DND-41 (cell line): ENCODE measurements at regions not wholly inside any gene's neighbourhood (a gene's known extent, or its start where the extent isn't known, plus 50 kb on each side); places are given as distances from the start of the nearest gene placed in this dataset.

Experiments used
- ATAC-seq: fragments of 200-7000 bp; cut with Tn5 transposase; 3 replicates; pipeline ENCODE4 v1.9.1; 2021; ENCODE audit warnings: low read depth; ENCODE audit not compliant: insufficient read depth
- DNase-seq: peaks from one replicate; pipeline ENCODE4 v3.0.0-alpha.2; 2020
- H2AFZ ChIP-seq: 2 replicates; pipeline ENCODE4 v1.6.0; 2012; ENCODE audit warnings: low read depth, low read length
- H3K27ac ChIP-seq: 2 replicates; pipeline ENCODE4 v1.5.1; 2012; ENCODE audit warnings: low read length, inconsistent platforms
- H3K27me3 ChIP-seq: fragments of 200-600 bp; sonication (generic); 2 replicates; pipeline ENCODE4 v1.6.0; 2012; ENCODE audit warnings: low read length, mild to moderate bottlenecking, inconsistent platforms; ENCODE audit not compliant: insufficient read depth, poor library complexity
- H3K36me3 ChIP-seq: 2 replicates; pipeline ENCODE4 v1.5.1; 2012; ENCODE audit warnings: low read length, inconsistent platforms; ENCODE audit not compliant: insufficient read depth
- H3K4me1 ChIP-seq: 2 replicates; pipeline ENCODE4 v1.5.1; 2012; ENCODE audit warnings: mild to moderate bottlenecking, low read length; ENCODE audit not compliant: insufficient read depth
- H3K4me2 ChIP-seq: 2 replicates; pipeline ENCODE4 v1.6.0; 2012; ENCODE audit warnings: mild to moderate bottlenecking, moderate library complexity, low read length, inconsistent platforms; ENCODE audit not compliant: insufficient read depth
- H3K4me3 ChIP-seq, 2 experiments: fragments of 200-600 bp in 1 of 2; shearing (Covaris generic) in 1 of 2; 2 replicates each; pipeline ENCODE4 v1.5.1; 2012 to 2016; ENCODE audit warnings: inconsistent platforms in 2 of 2, low read length in 2 of 2, mild to moderate bottlenecking in 2 of 2, low read depth in 1 of 2, moderate library complexity in 1 of 2
- H3K79me2 ChIP-seq: 2 replicates; pipeline ENCODE4 v1.6.0; 2012; ENCODE audit warnings: low read length, inconsistent platforms; ENCODE audit not compliant: insufficient read depth
- H3K9ac ChIP-seq: 2 replicates; pipeline ENCODE4 v1.6.0; 2012; ENCODE audit warnings: low read depth, mild to moderate bottlenecking, inconsistent platforms, low read length, moderate library complexity
- H3K9me3 ChIP-seq: 2 replicates; pipeline ENCODE4 v1.5.1; 2012; ENCODE audit warnings: low read length, moderate library complexity, mild to moderate bottlenecking, inconsistent platforms; ENCODE audit not compliant: insufficient read depth, severe bottlenecking
- H4K20me1 ChIP-seq: 2 replicates; pipeline ENCODE4 v1.6.0; 2012; ENCODE audit warnings: low read length; ENCODE audit not compliant: insufficient read depth
- EZH2 ChIP-seq: IDR thresholded peaks from 3 replicates; pipeline ENCODE4 v1.6.1; 2012; ENCODE audit warnings: borderline replicate concordance, low read depth, mild to moderate bottlenecking, moderate library complexity, low read length, inconsistent platforms; ENCODE audit not compliant: severe bottlenecking
- TF ChIP-seq, protein P1 (sequence below): IDR thresholded peaks from 2 replicates; pipeline ENCODE4 v1.5.1; 2012; ENCODE audit warnings: borderline replicate concordance, low read length, moderate library complexity, mild to moderate bottlenecking; ENCODE audit not compliant: poor library complexity, severe bottlenecking; ENCODE audit errors: extremely low read depth

DNA sequence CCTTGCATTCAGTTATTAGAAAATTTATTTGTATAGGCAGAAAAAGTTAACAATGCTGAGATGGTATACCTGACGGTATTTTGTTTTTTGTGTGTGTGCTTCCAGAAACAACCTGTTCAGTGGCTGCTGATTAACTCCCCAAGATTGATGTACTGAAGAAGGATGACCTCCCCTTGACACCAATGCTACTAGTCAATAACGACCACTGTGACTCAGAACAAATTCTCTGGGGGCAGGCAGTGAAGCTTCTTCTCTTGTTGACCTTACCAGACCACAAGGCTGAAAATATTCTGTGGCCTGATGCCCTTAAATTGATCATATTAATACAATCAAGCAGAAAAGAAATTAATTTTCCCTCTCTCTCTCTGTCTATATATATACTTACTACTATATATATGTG, 1182.9 kb upstream of the CRIM1 start:
- DNase-seq (no peak), ATAC-seq (no peak)
- H3K4me3 ChIP-seq, result no peak overlapping the region
- H3K4me2 ChIP-seq, result no peak overlapping the region
- no peak overlapping the region for H3K9ac ChIP-seq
- no peaks in the 10 kb centered on the region for H3K79me2 ChIP-seq
- H3K9me3 ChIP-seq, result no peaks in the 10 kb centered on the region
- TF ChIP-seq, protein P1, sequence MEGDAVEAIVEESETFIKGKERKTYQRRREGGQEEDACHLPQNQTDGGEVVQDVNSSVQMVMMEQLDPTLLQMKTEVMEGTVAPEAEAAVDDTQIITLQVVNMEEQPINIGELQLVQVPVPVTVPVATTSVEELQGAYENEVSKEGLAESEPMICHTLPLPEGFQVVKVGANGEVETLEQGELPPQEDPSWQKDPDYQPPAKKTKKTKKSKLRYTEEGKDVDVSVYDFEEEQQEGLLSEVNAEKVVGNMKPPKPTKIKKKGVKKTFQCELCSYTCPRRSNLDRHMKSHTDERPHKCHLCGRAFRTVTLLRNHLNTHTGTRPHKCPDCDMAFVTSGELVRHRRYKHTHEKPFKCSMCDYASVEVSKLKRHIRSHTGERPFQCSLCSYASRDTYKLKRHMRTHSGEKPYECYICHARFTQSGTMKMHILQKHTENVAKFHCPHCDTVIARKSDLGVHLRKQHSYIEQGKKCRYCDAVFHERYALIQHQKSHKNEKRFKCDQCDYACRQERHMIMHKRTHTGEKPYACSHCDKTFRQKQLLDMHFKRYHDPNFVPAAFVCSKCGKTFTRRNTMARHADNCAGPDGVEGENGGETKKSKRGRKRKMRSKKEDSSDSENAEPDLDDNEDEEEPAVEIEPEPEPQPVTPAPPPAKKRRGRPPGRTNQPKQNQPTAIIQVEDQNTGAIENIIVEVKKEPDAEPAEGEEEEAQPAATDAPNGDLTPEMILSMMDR, result no peak
- no peak for TF ChIP-seq EZH2
- H4K20me1 ChIP-seq, result no peaks in the 10 kb centered on the region
- H3K27ac ChIP-seq, result no peak overlapping the region
- no peaks in the 10 kb centered on the region for H3K27me3 ChIP-seq
- no peaks in the 10 kb centered on the region for H3K4me1 ChIP-seq
- no peaks in the 10 kb centered on the region for H3K36me3 ChIP-seq
- no peak overlapping the region for H2AFZ ChIP-seq

- H2AFZ ChIP-seq, result no peak overlapping the region
- no peak for TF ChIP-seq EZH2
- TF ChIP-seq, protein P1, result no peak
- DNase-seq (no peak), ATAC-seq (no peak)
- H4K20me1 ChIP-seq, result no peaks in the 10 kb centered on the region
- H3K9ac ChIP-seq, result no peak overlapping the region
- H3K36me3 ChIP-seq, result no peaks in the 10 kb centered on the region
- H3K9me3 ChIP-seq, result no peaks in the 10 kb centered on the region
- no peak overlapping the region for H3K4me2 ChIP-seq
- no peak overlapping the region for H3K4me3 ChIP-seq
- no peaks in the 10 kb centered on the region for H3K4me1 ChIP-seq
- no peaks in the 10 kb centered on the region for H3K79me2 ChIP-seq
- H3K27ac ChIP-seq, result no peak overlapping the region
- H3K27me3 ChIP-seq, result no peaks in the 10 kb centered on the region
Observed at GRCh38 chr2:35168351-35168750, 1187.2 kb upstream of the CRIM1 start.

DNA sequence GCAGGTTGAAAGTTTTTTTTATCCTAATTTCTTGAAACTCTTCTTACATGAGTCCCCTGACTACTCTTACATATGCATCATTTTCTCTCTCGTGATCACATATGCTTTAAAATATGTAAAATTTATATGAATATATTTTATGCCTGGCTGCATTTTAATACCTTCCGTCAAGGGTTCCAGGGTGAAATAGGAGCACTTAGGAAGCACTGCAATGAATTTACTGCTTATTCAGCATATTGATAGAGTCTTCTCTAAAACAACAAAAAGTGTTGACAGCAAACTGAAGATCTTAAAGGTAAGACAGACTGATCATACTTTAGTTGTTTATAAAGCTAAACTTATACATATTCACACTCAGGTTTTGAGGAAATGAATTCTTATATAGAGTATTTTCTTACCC, 1191.6 kb upstream of the CRIM1 start:
- H2AFZ ChIP-seq, result no peak overlapping the region
- no peaks in the 10 kb centered on the region for H3K36me3 ChIP-seq
- H3K27me3 ChIP-seq, result no peaks in the 10 kb centered on the region
- no peak for TF ChIP-seq EZH2
- TF ChIP-seq, protein P1, result no peak
- H3K4me2 ChIP-seq, result no peak overlapping the region
- H3K9me3 ChIP-seq, result no peaks in the 10 kb centered on the region
- no peak overlapping the region for H3K4me3 ChIP-seq
- H3K4me1 ChIP-seq, result no peaks in the 10 kb centered on the region
- no peaks in the 10 kb centered on the region for H4K20me1 ChIP-seq
- no peak for DNase-seq
- no peaks in the 10 kb centered on the region for H3K79me2 ChIP-seq
- no peak for ATAC-seq
- no peak overlapping the region for H3K9ac ChIP-seq
- no peak overlapping the region for H3K27ac ChIP-seq

- no peaks in the 10 kb centered on the region for H3K27me3 ChIP-seq
- H3K9me3 ChIP-seq, result no peaks in the 10 kb centered on the region
- TF ChIP-seq, protein P1, result no peak
- no peak for TF ChIP-seq EZH2
- H2AFZ ChIP-seq, result no peak overlapping the region
- H3K27ac ChIP-seq, result no peak overlapping the region
- no peak overlapping the region for H3K9ac ChIP-seq
- no peak overlapping the region for H3K4me3 ChIP-seq
- H3K4me2 ChIP-seq, result no peak overlapping the region
- no peak for ATAC-seq
- no peak for DNase-seq
- H4K20me1 ChIP-seq, result no peaks in the 10 kb centered on the region
- H3K36me3 ChIP-seq, result no peaks in the 10 kb centered on the region
- H3K79me2 ChIP-seq, result no peaks in the 10 kb centered on the region
- no peaks in the 10 kb centered on the region for H3K4me1 ChIP-seq
Observed at GRCh38 chr2:35160871-35161270, 1194.7 kb upstream of the CRIM1 start.
